ENCODE measurements at regions not wholly inside any gene's neighbourhood (a gene's known extent, or its start where the extent isn't known, plus 50 kb on each side); places are given as distances from the start of the nearest gene placed in this dataset.

DNA sequence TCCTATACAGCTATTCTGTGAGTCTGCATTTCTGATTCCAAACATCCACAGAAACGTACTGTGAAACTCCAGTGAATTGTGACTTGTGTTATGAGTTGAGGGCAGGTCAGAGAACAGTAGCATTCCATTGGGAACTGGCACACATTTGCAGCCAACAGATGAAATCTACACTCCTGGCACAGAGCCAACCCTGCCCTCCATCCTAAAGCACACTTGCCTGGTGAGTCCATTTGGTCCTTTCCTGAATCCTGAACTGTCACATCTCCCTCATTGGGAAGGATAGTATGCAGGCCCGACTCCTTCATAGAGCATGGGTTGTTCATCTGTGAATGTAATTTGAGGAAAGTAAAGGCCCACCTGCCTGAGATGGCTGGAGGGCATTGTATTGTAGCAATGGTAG is 314.3 kb upstream of the RASGRP1 start:
- no peaks in the 10 kb centered on the region for H3K36me3 ChIP-seq
- no peak for DNase-seq
- no peak overlapping the region for H3K4me3 ChIP-seq
- no peak for TF ChIP-seq POLR2A (IDR thresholded peaks at IDR 0.05)
- no peak for TF ChIP-seq CTCF (IDR thresholded peaks at IDR 0.05)
- H3K4me1 ChIP-seq: no peaks in the 10 kb centered on the region
- no peak overlapping the region for H3K27ac ChIP-seq
- no peaks in the 10 kb centered on the region for H3K27me3 ChIP-seq
- H3K9me3 ChIP-seq: no peaks in the 10 kb centered on the region

DNA sequence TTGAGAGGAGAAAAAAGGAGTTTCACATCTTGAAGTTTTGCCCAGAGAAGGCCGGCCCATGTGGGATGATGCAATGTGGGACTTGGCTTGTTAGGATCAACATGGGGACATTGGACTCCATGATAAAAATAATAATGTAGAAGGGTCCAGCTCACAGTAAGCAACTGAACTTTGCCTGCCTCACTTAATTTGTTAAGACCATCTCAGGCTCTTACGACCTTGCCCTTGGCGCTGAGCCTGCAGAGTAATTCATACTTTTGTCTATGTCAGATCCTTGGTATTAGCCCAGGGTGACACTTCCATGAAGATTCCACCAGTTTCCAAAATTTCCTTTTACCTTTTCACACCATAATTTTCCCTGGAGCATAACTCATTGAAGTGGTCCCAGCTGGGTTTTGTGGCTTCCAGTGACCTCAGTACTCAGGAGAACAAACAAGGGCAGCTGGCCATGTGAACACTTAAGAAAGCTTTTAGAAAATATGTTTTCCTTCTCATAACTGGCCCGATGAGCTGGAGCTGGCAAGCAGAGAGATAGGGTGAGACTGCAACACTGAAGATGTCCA is 315.4 kb upstream of the RASGRP1 start:
- Histone ChIP-seq H3K36me3 (no peaks in the 10 kb centered on the region), H3K4me1 (no peaks in the 10 kb centered on the region), H3K9me3 (no peaks in the 10 kb centered on the region), H3K27ac (peak overlapping the region in 1 of 4 donors; percentile 13), H3K27me3 (no peaks in the 10 kb centered on the region), H3K4me3 (no peak overlapping the region)
- peak in 1 of 3 donors; percentile 63 for DNase-seq
- TF ChIP-seq POLR2A (IDR thresholded peaks at IDR 0.05) (no peak), CTCF (IDR thresholded peaks at IDR 0.05) (no peak)

DNA sequence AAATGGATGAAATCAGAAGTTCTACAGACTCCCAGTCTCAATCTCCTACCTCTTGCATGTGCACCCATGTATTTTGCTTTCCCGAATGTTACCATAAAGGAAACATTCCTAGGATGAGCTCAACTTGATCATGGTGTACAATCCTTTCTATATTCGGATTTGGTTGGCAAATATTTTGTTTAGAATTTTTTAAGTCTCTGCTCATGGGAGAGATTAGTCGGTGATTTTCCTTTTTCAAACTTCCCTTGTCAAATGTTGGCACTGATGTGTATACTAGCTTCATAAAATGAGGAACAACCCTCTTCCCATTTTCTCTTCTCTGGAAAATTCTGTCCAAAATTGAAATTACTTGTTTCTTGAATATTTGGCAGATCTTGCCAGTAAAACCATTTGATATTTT is 317.6 kb upstream of the RASGRP1 start:
- Histone ChIP-seq H3K4me3 (no peak overlapping the region), H3K36me3 (no peaks in the 10 kb centered on the region), H3K27me3 (no peaks in the 10 kb centered on the region), H3K4me1 (no peaks in the 10 kb centered on the region), H3K9me3 (no peaks in the 10 kb centered on the region), H3K27ac (no peak overlapping the region)
- DNase-seq: no peak
- TF ChIP-seq CTCF (IDR thresholded peaks at IDR 0.05): no peak
- no peak for TF ChIP-seq POLR2A (IDR thresholded peaks at IDR 0.05)

DNA sequence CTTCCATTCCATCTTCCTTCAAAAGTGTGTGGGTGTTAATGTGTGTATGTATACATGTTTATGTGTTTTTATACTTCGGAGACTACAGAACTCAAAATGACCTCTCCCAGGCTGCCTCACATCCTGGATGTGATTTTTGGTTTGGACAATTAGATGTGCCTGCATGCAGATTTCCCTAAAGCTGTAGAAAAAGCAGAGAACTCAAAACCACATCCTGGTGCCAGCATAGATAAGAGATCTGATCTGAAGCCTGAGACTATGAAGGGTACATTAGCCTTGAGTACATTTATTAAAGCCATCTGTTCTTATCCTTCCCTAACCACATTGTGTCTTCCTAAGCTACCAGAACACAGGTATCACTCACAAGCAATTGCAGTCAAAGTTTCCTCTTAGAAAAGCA is 319.4 kb upstream of the RASGRP1 start:
- TF ChIP-seq POLR2A (IDR thresholded peaks at IDR 0.05): no peak
- TF ChIP-seq CTCF (IDR thresholded peaks at IDR 0.05): no peak
- Histone ChIP-seq H3K36me3 (no peaks in the 10 kb centered on the region), H3K9me3 (no peaks in the 10 kb centered on the region), H3K4me3 (no peak overlapping the region), H3K27me3 (no peaks in the 10 kb centered on the region), H3K4me1 (no peaks in the 10 kb centered on the region), H3K27ac (no peak overlapping the region)
- no peak for DNase-seq

DNA sequence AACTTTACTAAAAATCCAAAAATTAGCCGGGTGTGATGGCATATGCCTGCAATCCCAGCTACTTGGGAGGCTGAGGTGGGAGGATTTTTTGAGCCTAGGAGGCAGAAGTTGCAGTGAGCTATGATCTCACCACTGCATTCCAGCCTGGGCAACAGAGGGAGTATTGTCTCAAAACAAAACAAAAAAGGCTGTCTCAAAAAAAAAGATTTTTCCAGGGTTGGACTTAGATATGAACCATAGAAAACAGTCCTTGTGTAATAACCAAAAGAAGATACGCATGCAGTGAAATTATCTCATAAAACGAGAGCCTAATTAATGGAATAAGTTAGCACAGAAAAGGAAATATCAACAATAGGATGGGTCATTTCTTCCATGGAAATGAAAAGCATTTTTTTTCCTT is 320.4 kb upstream of the RASGRP1 start:
- H3K9me3 ChIP-seq: no peaks in the 10 kb centered on the region
- H3K27ac ChIP-seq: no peak overlapping the region
- TF ChIP-seq POLR2A (IDR thresholded peaks at IDR 0.05) (no peak), CTCF (IDR thresholded peaks at IDR 0.05) (no peak)
- DNase-seq: no peak
- H3K36me3 ChIP-seq: no peaks in the 10 kb centered on the region
- no peak overlapping the region for H3K4me3 ChIP-seq
- no peaks in the 10 kb centered on the region for H3K27me3 ChIP-seq
- no peaks in the 10 kb centered on the region for H3K4me1 ChIP-seq

DNA sequence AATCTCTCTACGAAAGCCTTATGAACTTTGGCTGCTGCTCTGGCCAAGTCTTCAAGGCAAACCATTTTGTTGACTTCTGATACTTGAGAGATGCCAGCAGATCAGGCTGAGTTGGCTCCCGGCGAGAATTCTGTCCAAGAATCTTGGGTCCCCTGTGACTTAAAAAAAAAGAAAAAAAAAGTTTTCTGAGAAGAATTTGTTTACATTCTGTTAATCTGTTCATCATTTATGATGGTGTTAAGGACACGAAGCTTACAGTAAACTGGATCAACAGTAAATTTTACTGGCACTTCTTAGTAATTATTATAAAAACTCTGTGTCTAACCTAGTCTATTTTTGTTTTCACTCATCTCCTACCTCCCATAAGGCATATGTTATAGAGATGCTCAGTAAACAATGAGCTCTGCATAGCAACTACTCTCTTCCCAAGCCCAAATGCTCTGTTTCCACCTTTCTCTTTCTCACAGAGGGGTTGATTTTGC is 320.9 kb upstream of the RASGRP1 start:
- DNase-seq: no peak
- H3K4me3 ChIP-seq: no peak overlapping the region
- no peaks in the 10 kb centered on the region for H3K9me3 ChIP-seq
- no peak overlapping the region for H3K27ac ChIP-seq
- TF ChIP-seq CTCF (IDR thresholded peaks at IDR 0.05) (no peak), POLR2A (IDR thresholded peaks at IDR 0.05) (no peak)
- H3K4me1 ChIP-seq: no peaks in the 10 kb centered on the region
- no peaks in the 10 kb centered on the region for H3K27me3 ChIP-seq
- no peaks in the 10 kb centered on the region for H3K36me3 ChIP-seq
